Activated CD8-positive, alpha-beta memory T cell treated with anti-CD3 and anti-CD28 coated beads for 48 hours (primary cell): ENCODE measurements at regions not wholly inside any gene's neighbourhood (a gene's known extent, or its start where the extent isn't known, plus 50 kb on each side); places are given as distances from the start of the nearest gene placed in this dataset.
"Not testable (repeated sequence)": the region's sequence is repeated elsewhere in the genome, so short reads cannot be mapped to it uniquely, and the experiment has no call there.

Experiments used
- DNase-seq, 3 experiments: peaks; one replicate each; pipeline ENCODE4 v3.0.0-alpha.2; 2020; ENCODE audit warnings: low read depth in 2 of 3, low spot score in 2 of 3

DNA sequence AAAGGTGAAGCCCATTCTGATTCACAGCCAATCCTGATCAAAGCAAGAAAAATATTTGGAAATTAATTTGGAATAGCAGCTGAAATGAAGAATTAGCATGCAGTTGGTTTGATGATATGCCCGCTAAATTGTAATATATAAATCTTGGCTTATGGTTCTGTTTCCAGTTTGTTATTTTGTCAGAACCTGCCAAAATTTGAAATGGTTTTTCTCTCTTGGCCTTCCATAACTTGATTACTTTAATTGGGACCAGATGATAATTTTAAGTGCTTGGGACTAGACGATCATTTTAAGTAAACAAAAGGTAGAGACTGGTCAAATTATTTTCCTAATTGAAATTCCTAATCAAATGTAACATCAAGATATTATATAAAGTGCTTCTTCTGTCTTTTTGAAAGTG lies 842.4 kb downstream of the TBL1XR1 start:
- no peak for DNase-seq

GRCh38 chr3:176352716-176353334 lies 844.5 kb downstream of the TBL1XR1 start:
- DNase-seq: no peak

- no peak for DNase-seq
Measured at GRCh38 chr3:176351408-176351807, 845.9 kb downstream of the TBL1XR1 start.

- no peak for DNase-seq
Measured at GRCh38 chr3:176349706-176350105, 847.6 kb downstream of the TBL1XR1 start.

DNA sequence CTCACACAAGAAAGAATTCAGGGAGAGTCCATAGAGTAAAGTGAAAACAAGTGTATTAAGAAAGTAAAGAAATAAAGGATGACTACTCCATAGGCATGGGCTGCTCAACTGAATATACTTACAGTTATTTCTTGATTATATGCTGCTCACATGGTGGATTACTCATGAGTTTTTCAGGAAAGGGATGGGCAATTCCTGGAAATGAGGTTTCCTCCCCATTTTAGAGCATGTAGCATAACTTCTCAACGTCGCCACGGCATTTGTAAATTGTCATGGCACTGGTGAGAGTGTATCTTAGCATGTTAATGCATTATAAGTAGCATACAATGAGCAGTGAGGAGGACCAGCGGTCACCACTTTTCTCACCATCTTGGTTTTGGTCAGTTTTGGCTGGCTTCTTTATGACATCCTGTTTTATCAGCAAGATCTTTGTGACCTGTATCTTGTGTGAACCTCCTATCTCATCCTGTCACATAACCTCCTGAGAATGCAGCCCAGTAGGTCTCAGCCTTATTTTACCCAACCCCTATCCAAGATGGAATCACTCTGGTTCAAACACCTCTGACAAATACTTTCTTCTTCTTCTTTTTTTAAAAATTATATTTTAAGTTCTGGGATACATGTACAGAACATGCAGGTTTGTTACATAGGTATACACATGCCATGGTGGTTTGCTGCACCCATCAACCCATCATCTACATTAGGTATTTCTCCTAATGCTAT lies 849.7 kb downstream of the TBL1XR1 start:
- no peak for DNase-seq

DNA sequence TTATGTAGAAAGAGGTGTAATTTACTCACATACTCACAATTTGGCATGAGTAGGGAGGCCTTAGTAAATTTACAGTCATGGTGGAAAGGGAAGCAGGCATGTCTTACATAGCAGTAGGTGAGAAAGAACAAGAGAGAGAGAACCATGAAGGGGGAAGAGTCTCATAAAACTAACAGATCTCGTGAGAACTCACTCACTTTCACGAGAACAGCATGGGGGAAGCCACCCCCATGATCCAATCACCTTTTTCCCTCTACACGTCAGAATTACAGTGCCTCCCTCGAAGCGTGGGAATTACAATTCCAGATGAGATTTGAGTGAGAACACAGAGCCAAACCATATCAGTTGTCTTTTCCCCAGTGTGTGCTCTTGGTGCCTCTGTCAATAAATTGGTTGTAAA lies 855.3 kb downstream of the TBL1XR1 start:
- DNase-seq: no peak

DNA sequence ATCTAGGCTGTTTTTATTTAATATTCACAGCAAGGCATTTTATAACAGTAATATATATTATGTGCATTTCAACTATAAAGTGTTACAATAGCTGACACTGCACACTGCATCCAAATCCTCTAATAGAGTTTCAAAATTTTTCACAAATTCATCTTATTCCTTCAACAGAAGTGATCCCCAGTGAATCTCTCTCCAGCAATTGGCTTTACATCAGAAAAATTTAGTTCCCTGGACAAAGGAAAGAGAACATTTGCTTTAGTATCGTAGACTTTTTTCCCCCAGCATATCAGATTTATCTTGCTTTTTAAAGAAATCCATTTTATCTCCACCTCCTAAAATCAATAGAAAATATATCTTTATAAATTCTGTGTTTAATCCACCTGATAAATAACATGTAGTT lies 868.6 kb downstream of the TBL1XR1 start:
- no peak for DNase-seq

DNA sequence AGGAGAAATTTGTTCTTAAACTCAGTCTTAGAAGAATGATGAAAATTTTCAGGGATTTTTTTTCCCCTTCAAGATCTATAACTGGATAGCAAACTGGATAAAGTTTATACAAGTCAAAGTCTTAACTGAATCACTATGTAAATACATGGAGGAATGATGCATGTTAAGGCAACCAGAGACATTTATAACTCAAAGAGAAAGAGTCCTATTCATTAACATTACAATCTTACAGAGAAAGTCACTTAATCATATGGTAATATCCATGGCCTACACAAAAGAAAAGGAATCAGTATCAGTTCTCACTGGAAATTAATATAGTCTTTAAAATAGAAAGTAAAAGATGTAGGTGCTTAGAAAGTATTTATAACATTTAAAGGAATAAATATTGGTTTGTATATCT lies 869.1 kb downstream of the TBL1XR1 start:
- DNase-seq: no peak

DNA sequence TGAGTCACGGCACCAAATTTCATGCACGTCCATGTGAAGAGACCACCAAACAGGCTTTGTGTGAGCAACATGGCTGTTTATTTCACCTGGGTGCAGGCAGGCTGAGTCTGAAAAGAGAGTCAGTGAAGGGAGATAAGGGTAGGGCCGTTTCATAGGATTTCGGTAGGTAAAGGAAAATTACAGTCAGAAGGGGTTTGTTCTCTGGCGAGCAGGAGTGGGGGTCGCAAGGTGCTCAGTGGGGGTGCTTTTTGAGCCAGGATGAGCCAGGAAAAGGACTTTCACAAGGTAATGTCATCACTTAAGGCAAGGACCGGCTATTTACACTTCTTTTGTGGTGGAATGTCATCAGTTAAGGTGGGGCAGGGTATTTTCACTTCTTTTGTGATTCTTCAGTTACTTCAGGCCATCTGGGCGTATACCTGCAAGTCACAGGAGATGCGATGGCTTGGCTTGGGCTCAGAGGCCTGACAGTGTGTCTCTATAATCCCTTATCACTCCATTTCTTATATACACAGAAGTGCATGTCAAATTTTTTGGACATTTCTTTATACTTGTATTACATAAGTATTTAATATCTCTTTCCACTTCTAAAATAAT lies 870.3 kb downstream of the TBL1XR1 start:
- DNase-seq: not testable (repeated sequence)

- DNase-seq: not testable (repeated sequence)
Measured at GRCh38 chr3:176321532-176321931, 875.8 kb downstream of the TBL1XR1 start.

DNA sequence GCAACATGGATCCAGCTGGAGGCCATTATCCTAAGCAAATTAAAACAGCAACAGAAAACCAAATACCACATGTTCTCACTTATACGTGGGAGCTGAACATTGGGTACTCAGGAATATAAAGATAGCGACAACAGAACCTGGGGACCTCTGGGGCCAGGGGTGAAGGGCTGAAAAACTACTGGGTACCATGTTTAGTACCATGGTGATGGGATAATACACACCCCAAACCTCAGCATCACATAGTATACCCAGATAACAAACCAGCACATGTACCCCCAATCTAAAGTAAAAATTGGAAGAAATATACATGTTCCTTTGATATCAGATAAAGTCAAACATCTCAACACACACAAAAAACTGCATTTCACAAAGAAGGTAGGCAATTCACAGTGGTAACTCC lies 876.2 kb downstream of the TBL1XR1 start:
- no peak for DNase-seq

GRCh38 chr3:176313426-176313825 lies 883.9 kb downstream of the TBL1XR1 start:
- no peak for DNase-seq

DNA sequence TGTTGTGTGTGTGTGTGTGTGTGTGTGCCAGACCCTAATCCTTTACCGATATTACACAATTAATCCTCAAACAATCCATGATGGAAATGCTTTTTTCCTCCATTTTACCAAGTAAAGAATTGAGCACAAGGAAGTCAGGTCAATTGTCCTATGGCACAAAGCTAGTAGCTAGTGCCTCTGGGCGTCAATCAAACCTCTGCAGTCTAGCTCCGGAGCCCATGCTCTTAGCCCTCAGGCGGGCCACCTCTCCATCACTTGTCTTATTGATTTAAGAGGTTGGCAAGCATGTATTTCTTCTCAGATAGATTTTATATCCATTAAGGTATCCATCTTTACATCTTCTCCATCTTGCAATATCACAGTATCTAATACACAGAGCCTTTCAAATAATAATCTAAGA lies 886.6 kb downstream of the TBL1XR1 start:
- DNase-seq: no peak

DNA sequence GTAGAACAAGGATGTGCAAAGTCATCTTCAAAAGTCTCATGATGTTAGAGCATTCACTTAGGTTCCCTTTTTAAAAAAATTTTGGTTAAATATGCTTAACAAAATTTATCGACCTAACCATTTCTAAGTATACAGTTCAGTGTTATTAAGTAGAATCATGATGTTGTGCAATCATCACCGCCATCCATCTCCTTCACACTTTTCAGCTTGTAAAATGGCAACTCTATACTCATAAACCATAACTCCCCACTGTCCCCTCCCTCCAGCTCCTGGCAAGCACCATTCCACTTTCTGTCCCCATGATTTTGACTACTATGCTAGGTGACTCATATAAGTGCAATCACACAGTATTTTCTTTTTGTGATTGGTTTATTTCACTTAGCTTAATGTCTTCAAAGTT lies 895.0 kb downstream of the TBL1XR1 start:
- DNase-seq: no peak

DNA sequence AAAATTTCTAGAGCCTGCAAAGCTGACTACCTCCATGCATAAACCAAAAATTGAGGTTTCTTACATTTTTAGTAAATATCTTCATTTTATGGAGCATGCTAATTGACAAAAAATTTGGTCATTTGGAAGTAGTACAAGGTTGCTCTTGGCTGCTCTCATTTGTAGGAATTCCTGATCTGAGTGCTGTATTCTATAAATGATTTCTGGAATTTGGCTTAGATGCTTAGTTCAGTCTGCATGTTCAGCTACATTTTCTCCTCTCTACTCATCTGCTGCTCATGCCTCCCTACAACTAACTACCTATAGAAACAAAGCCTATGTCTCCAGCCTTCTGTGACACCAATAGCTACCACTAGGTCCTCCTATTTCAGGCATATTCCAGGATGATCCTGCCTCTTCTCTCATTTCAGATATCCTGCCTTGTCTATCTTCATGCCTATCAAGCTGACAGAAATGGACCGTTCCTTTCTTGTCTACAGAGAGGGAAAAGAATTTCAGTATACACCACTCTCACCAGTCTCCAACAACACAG lies 901.1 kb downstream of the TBL1XR1 start:
- no peak for DNase-seq

DNA sequence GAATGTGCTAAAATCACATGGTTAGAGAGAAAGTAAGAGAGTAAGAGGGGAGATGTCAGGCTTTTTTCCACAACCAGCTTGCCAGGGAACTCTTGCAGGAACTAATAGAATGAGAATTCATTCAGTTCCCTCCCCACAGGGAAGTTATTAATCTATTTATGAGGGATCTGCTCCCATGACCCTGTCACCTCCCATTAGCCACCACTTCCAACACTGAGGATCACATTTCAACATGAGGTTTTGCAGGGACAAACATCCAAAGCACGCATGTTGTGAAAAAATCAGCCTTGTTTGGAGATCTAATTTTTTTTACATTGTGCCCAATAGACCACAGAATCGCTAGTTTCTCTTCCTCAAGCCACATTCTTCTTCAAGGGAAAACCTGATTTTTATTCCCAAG lies 904.0 kb downstream of the TBL1XR1 start:
- DNase-seq: no peak

GRCh38 chr3:176286476-176287085 lies 910.7 kb downstream of the TBL1XR1 start:
- no peak for DNase-seq

DNA sequence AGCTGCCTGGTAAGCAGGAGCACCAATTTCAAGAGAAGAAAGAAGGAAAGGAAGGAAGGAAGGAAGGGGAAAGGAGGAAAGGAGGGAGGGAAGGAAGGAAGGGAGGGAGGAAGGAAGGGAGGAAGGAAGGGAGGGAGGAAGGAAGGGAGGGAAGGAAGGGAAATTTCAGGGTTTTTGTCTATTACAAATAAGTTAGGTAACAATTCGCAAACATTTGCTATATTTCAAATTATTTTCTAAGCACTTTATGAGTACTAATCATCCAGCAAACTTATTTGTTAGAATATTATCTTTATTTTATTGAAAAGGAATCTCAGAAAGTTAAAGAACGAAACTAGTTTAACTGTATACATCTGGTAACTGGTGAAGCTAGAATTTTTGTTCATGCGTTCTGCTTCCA lies 921.7 kb downstream of the TBL1XR1 start:
- no peak for DNase-seq

GRCh38 chr3:176275113-176275512 lies 922.2 kb downstream of the TBL1XR1 start:
- no peak for DNase-seq

DNA sequence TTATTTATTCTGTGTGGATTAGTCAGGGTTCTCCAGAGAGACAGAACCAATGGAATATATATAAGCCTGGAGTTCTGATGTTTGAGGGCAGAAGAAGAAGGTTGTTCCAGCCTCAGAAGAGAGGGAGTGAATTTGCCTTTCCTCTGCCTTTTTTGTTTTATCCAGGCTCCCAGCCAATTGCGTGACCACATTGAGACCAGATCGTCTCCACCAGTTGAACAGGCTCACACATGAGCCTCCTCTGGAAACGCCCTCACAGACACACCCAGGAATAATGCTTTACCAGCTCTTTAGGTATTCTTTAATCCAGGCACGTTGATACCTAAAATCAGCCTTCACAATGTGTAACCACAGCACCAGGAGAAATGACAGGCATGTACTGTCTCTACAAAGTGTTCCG lies 923.1 kb downstream of the TBL1XR1 start:
- DNase-seq: no peak

DNA sequence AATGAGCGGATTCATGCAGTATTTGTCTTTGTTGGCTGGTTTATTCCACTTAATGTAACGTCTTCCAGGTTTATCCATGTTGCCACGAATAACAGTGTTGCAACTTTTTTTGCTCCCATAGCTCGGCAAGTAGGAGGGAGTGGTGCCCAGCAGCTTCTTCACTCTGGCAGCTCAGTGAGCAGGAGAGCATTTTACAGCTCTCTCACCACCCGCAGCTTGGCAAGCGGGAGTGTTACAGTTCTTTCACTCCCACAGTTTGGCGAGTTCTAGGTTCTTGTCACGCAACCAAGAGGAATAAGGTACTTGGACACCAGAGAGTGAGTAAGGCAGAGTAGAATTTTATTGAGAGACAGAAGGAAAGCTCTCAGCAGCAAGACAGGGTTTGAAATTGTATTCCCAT lies 935.2 kb downstream of the TBL1XR1 start:
- DNase-seq: no peak

GRCh38 chr3:176247191-176247590 lies 950.1 kb downstream of the TBL1XR1 start:
- DNase-seq: no peak
